ENCODE measurements at regions not wholly inside any gene's neighbourhood (a gene's known extent, or its start where the extent isn't known, plus 50 kb on each side); places are given as distances from the start of the nearest gene placed in this dataset.

- ATAC-seq (ENCODE audit: insufficient read depth, low FRiP score) = no peak
- no peak for TF ChIP-seq CTCF (IDR thresholded peaks at IDR 0.05; ENCODE audit: control extremely low read depth, extremely low read depth)
- H3K9me3 ChIP-seq (ENCODE audit: control insufficient read depth in 4 of 4, insufficient read depth in 3 of 4, low read length in 3 of 4) = no peaks in the 10 kb centered on the region
- H3K36me3 ChIP-seq (ENCODE audit: control insufficient read depth in 4 of 4, insufficient read depth in 4 of 4, low read length in 4 of 4) = no peaks in the 10 kb centered on the region
- no peaks in the 10 kb centered on the region for H3K4me1 ChIP-seq (ENCODE audit: control insufficient read depth in 5 of 5, insufficient read depth in 5 of 5, low read length in 5 of 5)
- no peak overlapping the region for H3K27ac ChIP-seq (ENCODE audit: low read depth in 1 of 2, low read length in 1 of 2)
- H3K9ac ChIP-seq (ENCODE audit: insufficient read depth in 1 of 2, low read length in 2 of 2) = no peak overlapping the region
- no peak overlapping the region for H3K4me3 ChIP-seq
- DNase-seq = no peak
- H3K27me3 ChIP-seq (ENCODE audit: control insufficient read depth in 3 of 3, insufficient read depth in 3 of 3, low read length in 2 of 3) = no peaks in the 10 kb centered on the region
- 88 to 89% methylated on average over 3 of the region's 3 CpGs for WGBS, 2 donors
Measured at GRCh38 chr18:32553640-32554365, 83.1 kb upstream of the GAREM1 start.

- WGBS, 2 donors = 64 to 73% methylated on average over 5 of the region's 5 CpGs
- Histone ChIP-seq H3K27me3 (ENCODE audit: control insufficient read depth in 3 of 3, insufficient read depth in 3 of 3, low read length in 2 of 3) (no peaks in the 10 kb centered on the region), H3K27ac (ENCODE audit: low read depth in 1 of 2, low read length in 1 of 2) (no peak overlapping the region), H3K9me3 (ENCODE audit: control insufficient read depth in 4 of 4, insufficient read depth in 3 of 4, low read length in 3 of 4) (no peaks in the 10 kb centered on the region), H3K36me3 (ENCODE audit: control insufficient read depth in 4 of 4, insufficient read depth in 4 of 4, low read length in 4 of 4) (no peaks in the 10 kb centered on the region), H3K4me3 (no peak overlapping the region), H3K9ac (ENCODE audit: insufficient read depth in 1 of 2, low read length in 2 of 2) (no peak overlapping the region), H3K4me1 (ENCODE audit: control insufficient read depth in 5 of 5, insufficient read depth in 5 of 5, low read length in 5 of 5) (no peaks in the 10 kb centered on the region)
- no peak for TF ChIP-seq CTCF (IDR thresholded peaks at IDR 0.05; ENCODE audit: control extremely low read depth, extremely low read depth)
- ATAC-seq (ENCODE audit: insufficient read depth, low FRiP score) = no peak
- no peak for DNase-seq
Measured at GRCh38 chr18:32553174-32553573, 82.5 kb upstream of the GAREM1 start.

- ATAC-seq (ENCODE audit: insufficient read depth, low FRiP score) (peak; percentile 81), DNase-seq (peak in 2 of 3 donors; percentile 19 to 57)
- no peaks in the 10 kb centered on the region for H3K27me3 ChIP-seq (ENCODE audit: control insufficient read depth in 3 of 3, insufficient read depth in 3 of 3, low read length in 2 of 3)
- H3K36me3 ChIP-seq (ENCODE audit: control insufficient read depth in 4 of 4, insufficient read depth in 4 of 4, low read length in 4 of 4) = no peaks in the 10 kb centered on the region
- H3K4me1 ChIP-seq (ENCODE audit: control insufficient read depth in 5 of 5, insufficient read depth in 5 of 5, low read length in 5 of 5) = no peaks in the 10 kb centered on the region
- H3K27ac ChIP-seq (ENCODE audit: low read depth in 1 of 2, low read length in 1 of 2) = no peak overlapping the region
- H3K9me3 ChIP-seq (ENCODE audit: control insufficient read depth in 4 of 4, insufficient read depth in 3 of 4, low read length in 3 of 4) = no peaks in the 10 kb centered on the region
- TF ChIP-seq CTCF (IDR thresholded peaks at IDR 0.05; ENCODE audit: control extremely low read depth, extremely low read depth) = peak; percentile 42
- no peak overlapping the region for H3K4me3 ChIP-seq
- 14 to 18% methylated on average over 4 of the region's 4 CpGs for WGBS, 2 donors
- H3K9ac ChIP-seq (ENCODE audit: insufficient read depth in 1 of 2, low read length in 2 of 2) = no peak overlapping the region
Measured at GRCh38 chr18:32552421-32553030, 81.8 kb upstream of the GAREM1 start.
